ENCODE measurements at regions not wholly inside any gene's neighbourhood (a gene's known extent, or its start where the extent isn't known, plus 50 kb on each side); places are given as distances from the start of the nearest gene placed in this dataset.
"Not testable (repeated sequence)": the region's sequence is repeated elsewhere in the genome, so short reads cannot be mapped to it uniquely, and the experiment has no call there.

- Histone ChIP-seq H3K4me3 (ENCODE audit: low read length) (no peak overlapping the region), H3K9ac (ENCODE audit: low read length) (no peak overlapping the region), H3K36me3 (ENCODE audit: control insufficient read depth, low read depth, low read length) (no peaks in the 10 kb centered on the region), H3K27ac (ENCODE audit: low read length) (no peak overlapping the region), H3K9me3 (ENCODE audit: control insufficient read depth, low read depth, low read length) (no peaks in the 10 kb centered on the region), H3K4me1 (ENCODE audit: control insufficient read depth, low read depth, low read length) (no peaks in the 10 kb centered on the region), H3K27me3 (ENCODE audit: control insufficient read depth, insufficient read depth, low read length) (no peaks in the 10 kb centered on the region)
These were observed 374.0 kb downstream of the KIF2B start for GRCh38 chr17:54196751-54197150.

GRCh38 chr17:54201380-54201779, 378.7 kb downstream of the KIF2B start:
- not testable (repeated sequence) for H3K4me1 ChIP-seq (ENCODE audit: control insufficient read depth, low read depth, low read length); H3K27ac ChIP-seq (ENCODE audit: low read length); H3K36me3 ChIP-seq (ENCODE audit: control insufficient read depth, low read depth, low read length); H3K27me3 ChIP-seq (ENCODE audit: control insufficient read depth, insufficient read depth, low read length); H3K4me3 ChIP-seq (ENCODE audit: low read length); H3K9me3 ChIP-seq (ENCODE audit: control insufficient read depth, low read depth, low read length); H3K9ac ChIP-seq (ENCODE audit: low read length)

DNA sequence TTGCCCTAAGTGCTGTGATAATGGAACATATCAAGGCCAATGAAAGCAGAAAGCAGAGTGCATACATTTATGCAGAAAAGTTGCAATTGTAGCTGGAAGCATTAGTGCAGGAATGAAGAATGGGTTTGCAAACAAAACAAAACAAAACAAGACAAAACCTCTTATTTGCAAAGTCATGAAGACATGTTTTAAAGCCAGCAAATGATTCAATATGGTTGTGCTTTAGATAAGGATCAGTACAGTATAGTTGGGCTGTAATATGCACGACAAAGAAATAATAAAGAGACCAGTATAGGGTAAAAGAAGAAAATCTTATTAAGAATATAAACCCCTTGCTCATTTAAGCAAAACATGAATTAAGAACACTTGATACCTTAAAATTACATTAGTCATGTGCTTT, 398.1 kb downstream of the KIF2B start:
- H3K27ac ChIP-seq (ENCODE audit: low read length) = no peak overlapping the region
- no peaks in the 10 kb centered on the region for H3K27me3 ChIP-seq (ENCODE audit: control insufficient read depth, insufficient read depth, low read length)
- no peaks in the 10 kb centered on the region for H3K36me3 ChIP-seq (ENCODE audit: control insufficient read depth, low read depth, low read length)
- no peaks in the 10 kb centered on the region for H3K9me3 ChIP-seq (ENCODE audit: control insufficient read depth, low read depth, low read length)
- H3K9ac ChIP-seq (ENCODE audit: low read length) = no peak overlapping the region
- H3K4me1 ChIP-seq (ENCODE audit: control insufficient read depth, low read depth, low read length) = no peaks in the 10 kb centered on the region
- H3K4me3 ChIP-seq (ENCODE audit: low read length) = no peak overlapping the region

DNA sequence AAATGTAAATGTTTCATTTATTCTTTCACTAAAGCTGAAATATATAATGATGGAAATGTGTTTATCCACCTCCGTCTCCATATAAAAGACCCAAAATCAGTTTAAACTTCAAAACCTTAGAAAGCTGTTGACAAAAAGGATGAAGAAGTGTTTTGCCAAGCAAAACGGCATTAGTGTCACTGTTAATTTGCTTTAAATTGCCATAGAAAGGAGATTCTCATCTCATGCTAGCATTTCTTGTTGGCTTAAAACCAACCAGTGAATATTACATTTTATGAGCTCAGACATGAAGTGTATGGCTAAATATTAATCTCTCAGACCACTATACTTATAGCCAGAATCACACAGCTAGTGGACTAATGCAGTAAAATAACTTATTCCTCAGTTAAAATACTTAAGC, 398.8 kb downstream of the KIF2B start:
- Histone ChIP-seq H3K4me3 (ENCODE audit: low read length) (no peak overlapping the region), H3K27ac (ENCODE audit: low read length) (no peak overlapping the region), H3K27me3 (ENCODE audit: control insufficient read depth, insufficient read depth, low read length) (no peaks in the 10 kb centered on the region), H3K9ac (ENCODE audit: low read length) (no peak overlapping the region), H3K9me3 (ENCODE audit: control insufficient read depth, low read depth, low read length) (no peaks in the 10 kb centered on the region), H3K4me1 (ENCODE audit: control insufficient read depth, low read depth, low read length) (no peaks in the 10 kb centered on the region), H3K36me3 (ENCODE audit: control insufficient read depth, low read depth, low read length) (no peaks in the 10 kb centered on the region)

- Histone ChIP-seq H3K9me3 (ENCODE audit: control insufficient read depth, low read depth, low read length) (peaks cover 2% of the 10 kb centered on the region), H3K4me1 (ENCODE audit: control insufficient read depth, low read depth, low read length) (no peaks in the 10 kb centered on the region), H3K4me3 (ENCODE audit: low read length) (no peak overlapping the region)
These were observed 412.8 kb downstream of the KIF2B start for GRCh38 chr17:54235571-54235970.

GRCh38 chr17:54237911-54238515, 415.3 kb downstream of the KIF2B start:
- H3K27ac ChIP-seq (ENCODE audit: low read length) = no peak overlapping the region
- H3K27me3 ChIP-seq (ENCODE audit: control insufficient read depth, insufficient read depth, low read length) = no peaks in the 10 kb centered on the region
- no peak overlapping the region for H3K9ac ChIP-seq (ENCODE audit: low read length)
- H3K4me1 ChIP-seq (ENCODE audit: control insufficient read depth, low read depth, low read length) = no peaks in the 10 kb centered on the region
- peaks cover 7% of the 10 kb centered on the region for H3K9me3 ChIP-seq (ENCODE audit: control insufficient read depth, low read depth, low read length)
- H3K36me3 ChIP-seq (ENCODE audit: control insufficient read depth, low read depth, low read length) = no peaks in the 10 kb centered on the region
- no peak overlapping the region for H3K4me3 ChIP-seq (ENCODE audit: low read length)

More at GRCh38 chr17:54235571-54235970, 412.8 kb downstream of the KIF2B start:
- H3K36me3 ChIP-seq (ENCODE audit: control insufficient read depth, low read depth, low read length) = no peaks in the 10 kb centered on the region
- no peaks in the 10 kb centered on the region for H3K27me3 ChIP-seq (ENCODE audit: control insufficient read depth, insufficient read depth, low read length)
- no peak overlapping the region for H3K9ac ChIP-seq (ENCODE audit: low read length)
- H3K27ac ChIP-seq (ENCODE audit: low read length) = no peak overlapping the region

DNA sequence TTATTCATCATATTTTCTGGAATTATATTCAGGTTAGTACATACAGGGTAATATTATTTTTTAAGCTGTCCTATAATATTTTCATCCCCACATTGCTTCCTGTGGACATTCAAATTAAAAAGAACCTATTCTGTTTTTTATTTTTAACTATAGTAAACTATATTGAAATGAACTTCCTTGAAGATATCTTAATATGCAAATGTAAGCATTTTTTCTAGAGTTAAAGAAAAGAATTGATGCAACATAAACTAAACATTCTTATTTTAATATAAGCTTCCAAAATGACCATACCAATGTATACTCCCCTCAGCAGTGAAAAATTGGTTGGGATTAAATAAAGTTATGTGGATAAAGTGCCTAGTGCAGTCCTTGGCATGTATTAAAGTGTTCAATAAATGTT, 416.6 kb downstream of the KIF2B start:
- H3K27me3 ChIP-seq (ENCODE audit: control insufficient read depth, insufficient read depth, low read length) = no peaks in the 10 kb centered on the region
- no peak overlapping the region for H3K4me3 ChIP-seq (ENCODE audit: low read length)
- peaks cover 7% of the 10 kb centered on the region for H3K9me3 ChIP-seq (ENCODE audit: control insufficient read depth, low read depth, low read length)
- H3K4me1 ChIP-seq (ENCODE audit: control insufficient read depth, low read depth, low read length) = no peaks in the 10 kb centered on the region
- no peak overlapping the region for H3K27ac ChIP-seq (ENCODE audit: low read length)
- no peaks in the 10 kb centered on the region for H3K36me3 ChIP-seq (ENCODE audit: control insufficient read depth, low read depth, low read length)
- H3K9ac ChIP-seq (ENCODE audit: low read length) = no peak overlapping the region

- no peaks in the 10 kb centered on the region for H3K36me3 ChIP-seq (ENCODE audit: control insufficient read depth, low read depth, low read length)
These were observed 433.0 kb downstream of the KIF2B start for GRCh38 chr17:54255696-54256095.

GRCh38 chr17:54256401-54256929, 433.7 kb downstream of the KIF2B start:
- Histone ChIP-seq H3K4me1 (ENCODE audit: control insufficient read depth, low read depth, low read length) (peaks cover 30% of the 10 kb centered on the region), H3K27me3 (ENCODE audit: control insufficient read depth, insufficient read depth, low read length) (no peaks in the 10 kb centered on the region), H3K9ac (ENCODE audit: low read length) (no peak overlapping the region), H3K9me3 (ENCODE audit: control insufficient read depth, low read depth, low read length) (no peaks in the 10 kb centered on the region), H3K36me3 (ENCODE audit: control insufficient read depth, low read depth, low read length) (no peaks in the 10 kb centered on the region), H3K27ac (ENCODE audit: low read length) (no peak overlapping the region), H3K4me3 (ENCODE audit: low read length) (peak overlapping the region; percentile 7)

More at GRCh38 chr17:54255696-54256095, 433.0 kb downstream of the KIF2B start:
- Histone ChIP-seq H3K27me3 (ENCODE audit: control insufficient read depth, insufficient read depth, low read length) (no peaks in the 10 kb centered on the region), H3K9me3 (ENCODE audit: control insufficient read depth, low read depth, low read length) (no peaks in the 10 kb centered on the region), H3K4me3 (ENCODE audit: low read length) (no peak overlapping the region), H3K27ac (ENCODE audit: low read length) (no peak overlapping the region), H3K9ac (ENCODE audit: low read length) (no peak overlapping the region), H3K4me1 (ENCODE audit: control insufficient read depth, low read depth, low read length) (peaks cover 31% of the 10 kb centered on the region)

GRCh38 chr17:54257440-54257839, 434.7 kb downstream of the KIF2B start:
- Histone ChIP-seq H3K27me3 (ENCODE audit: control insufficient read depth, insufficient read depth, low read length) (no peaks in the 10 kb centered on the region), H3K9ac (ENCODE audit: low read length) (no peak overlapping the region), H3K36me3 (ENCODE audit: control insufficient read depth, low read depth, low read length) (no peaks in the 10 kb centered on the region), H3K4me1 (ENCODE audit: control insufficient read depth, low read depth, low read length) (peaks cover 30% of the 10 kb centered on the region), H3K9me3 (ENCODE audit: control insufficient read depth, low read depth, low read length) (no peaks in the 10 kb centered on the region), H3K4me3 (ENCODE audit: low read length) (no peak overlapping the region), H3K27ac (ENCODE audit: low read length) (no peak overlapping the region)

- no peak overlapping the region for H3K27ac ChIP-seq (ENCODE audit: low read length)
- H3K4me1 ChIP-seq (ENCODE audit: control insufficient read depth, low read depth, low read length) = peaks cover 30% of the 10 kb centered on the region
- H3K4me3 ChIP-seq (ENCODE audit: low read length) = no peak overlapping the region
- no peaks in the 10 kb centered on the region for H3K9me3 ChIP-seq (ENCODE audit: control insufficient read depth, low read depth, low read length)
- H3K27me3 ChIP-seq (ENCODE audit: control insufficient read depth, insufficient read depth, low read length) = no peaks in the 10 kb centered on the region
- H3K36me3 ChIP-seq (ENCODE audit: control insufficient read depth, low read depth, low read length) = no peaks in the 10 kb centered on the region
- no peak overlapping the region for H3K9ac ChIP-seq (ENCODE audit: low read length)
These were observed 436.7 kb downstream of the KIF2B start for GRCh38 chr17:54259476-54259875.

DNA sequence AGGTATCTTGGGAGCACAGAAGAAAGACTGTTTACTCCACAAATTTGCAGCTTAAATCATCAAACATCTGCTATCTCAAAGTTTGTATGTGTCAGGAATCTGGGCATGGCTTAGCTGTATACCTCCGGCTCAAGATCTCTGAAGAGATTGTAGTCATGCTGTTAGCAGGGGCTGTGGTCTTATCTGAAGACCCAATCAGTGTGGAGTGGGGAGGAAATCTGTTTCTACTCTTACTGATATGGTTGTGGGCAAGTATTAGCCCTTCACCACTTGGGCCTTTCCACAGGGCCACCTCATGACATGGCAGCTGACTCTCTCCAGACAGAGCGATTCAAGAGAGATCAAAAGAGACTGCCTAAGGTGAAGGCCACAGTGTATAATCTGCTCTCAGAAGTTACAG, 438.7 kb downstream of the KIF2B start:
- Histone ChIP-seq H3K4me1 (ENCODE audit: control insufficient read depth, low read depth, low read length) (peaks cover 11% of the 10 kb centered on the region), H3K9ac (ENCODE audit: low read length) (no peak overlapping the region), H3K27me3 (ENCODE audit: control insufficient read depth, insufficient read depth, low read length) (no peaks in the 10 kb centered on the region), H3K4me3 (ENCODE audit: low read length) (no peak overlapping the region), H3K9me3 (ENCODE audit: control insufficient read depth, low read depth, low read length) (no peaks in the 10 kb centered on the region), H3K36me3 (ENCODE audit: control insufficient read depth, low read depth, low read length) (no peaks in the 10 kb centered on the region), H3K27ac (ENCODE audit: low read length) (no peak overlapping the region)
